Stimulated activated CD8-positive, alpha-beta memory T cell treated with anti-CD3 and anti-CD28 coated beads, Interleukin-2, amount 100 ng/mL, for 48 hours (primary cell): ENCODE measurements at regions not wholly inside any gene's neighbourhood (a gene's known extent, or its start where the extent isn't known, plus 50 kb on each side); places are given as distances from the start of the nearest gene placed in this dataset.

Experiments
- DNase-seq, 2 donors: peaks; one replicate each; pipeline ENCODE4 v3.0.0-alpha.2; 2020; ENCODE audit warnings: low read depth in 2 of 2

GRCh38 chr21:24737296-24737850 is 869.9 kb downstream of the MRPL39 start:
- DNase-seq, result no peak

- no peak for DNase-seq
Measured at GRCh38 chr21:24730661-24731060, 876.6 kb downstream of the MRPL39 start.

GRCh38 chr21:24729568-24729967 is 877.7 kb downstream of the MRPL39 start:
- DNase-seq, result no peak

GRCh38 chr21:24727803-24728440 is 879.4 kb downstream of the MRPL39 start:
- DNase-seq, result no peak

- DNase-seq, result no peak
Measured at GRCh38 chr21:24716281-24716918, 890.9 kb downstream of the MRPL39 start.

GRCh38 chr21:24714646-24715200 is 892.6 kb downstream of the MRPL39 start:
- DNase-seq, result no peak

- DNase-seq, result no peak
Measured at GRCh38 chr21:24705201-24705600, 902.1 kb downstream of the MRPL39 start.

- DNase-seq, result no peak
Measured at GRCh38 chr21:24693779-24694178, 913.5 kb downstream of the MRPL39 start.

GRCh38 chr21:24681456-24681855 is 925.8 kb downstream of the MRPL39 start:
- no peak for DNase-seq

GRCh38 chr21:24671901-24672300 is 935.4 kb downstream of the MRPL39 start:
- no peak for DNase-seq

GRCh38 chr21:24658926-24659325 is 948.4 kb downstream of the MRPL39 start:
- no peak for DNase-seq

GRCh38 chr21:24658026-24658425 is 949.3 kb downstream of the MRPL39 start:
- DNase-seq, result no peak

- no peak for DNase-seq
Measured at GRCh38 chr21:24649691-24650090, 957.6 kb downstream of the MRPL39 start.

- no peak for DNase-seq
Measured at GRCh38 chr21:24636696-24637095, 970.6 kb downstream of the MRPL39 start.

- DNase-seq, result no peak
Measured at GRCh38 chr21:24634749-24635148, 972.5 kb downstream of the MRPL39 start.

- DNase-seq, result no peak
Measured at GRCh38 chr21:24628536-24628935, 978.7 kb downstream of the MRPL39 start.

GRCh38 chr21:24628046-24628445 is 979.2 kb downstream of the MRPL39 start:
- DNase-seq, result no peak

- no peak for DNase-seq
Measured at GRCh38 chr21:24617819-24618218, 989.5 kb downstream of the MRPL39 start.

- no peak for DNase-seq
Measured at GRCh38 chr21:24594082-24594481, 1013.2 kb downstream of the MRPL39 start.

- DNase-seq, result no peak
Measured at GRCh38 chr21:24590261-24590660, 1017.0 kb downstream of the MRPL39 start.

- DNase-seq, result no peak
Measured at GRCh38 chr21:24583473-24583872, 1023.8 kb downstream of the MRPL39 start.

- DNase-seq, result no peak
Measured at GRCh38 chr21:24577301-24577700, 1030.0 kb downstream of the MRPL39 start.

- no peak for DNase-seq
Measured at GRCh38 chr21:24561291-24561690, 1046.0 kb downstream of the MRPL39 start.
